GM18499 (cell line): ENCODE measurements at regions not wholly inside any gene's neighbourhood (a gene's known extent, or its start where the extent isn't known, plus 50 kb on each side); places are given as distances from the start of the nearest gene placed in this dataset.
"Not testable (repeated sequence)": the region's sequence is repeated elsewhere in the genome, so short reads cannot be mapped to it uniquely, and the experiment has no call there.

Experiments
- ATAC-seq: cut with Tn5 transposase; IDR thresholded peaks from one replicate; pipeline ENCODE4 v1.9.1; 2021; ENCODE audit warnings: moderate number of reproducible peaks; ENCODE audit not compliant: insufficient read depth, unreplicated experiment

- no peak for ATAC-seq
These were observed 74.9 kb downstream of the ALG10 start for GRCh38 chr12:34097213-34097612.

GRCh38 chr12:34105392-34105933 is 83.2 kb downstream of the ALG10 start:
- ATAC-seq = no peak

- no peak for ATAC-seq
These were observed 83.9 kb downstream of the ALG10 start for GRCh38 chr12:34106172-34106571.

GRCh38 chr12:34107016-34107415 is 84.7 kb downstream of the ALG10 start:
- no peak for ATAC-seq

GRCh38 chr12:34107781-34108404 is 85.6 kb downstream of the ALG10 start:
- no peak for ATAC-seq

GRCh38 chr12:34108405-34108803 is 86.1 kb downstream of the ALG10 start:
- no peak for ATAC-seq

GRCh38 chr12:34108967-34109366 is 86.7 kb downstream of the ALG10 start:
- ATAC-seq = no peak

- no peak for ATAC-seq
These were observed 87.1 kb downstream of the ALG10 start for GRCh38 chr12:34109390-34109789.

GRCh38 chr12:34109909-34110531 is 87.7 kb downstream of the ALG10 start:
- not testable (repeated sequence) for ATAC-seq

- no peak for ATAC-seq
These were observed 97.1 kb downstream of the ALG10 start for GRCh38 chr12:34119366-34119765.

GRCh38 chr12:34121360-34121759 is 99.1 kb downstream of the ALG10 start:
- no peak for ATAC-seq

- not testable (repeated sequence) for ATAC-seq
These were observed 100.8 kb downstream of the ALG10 start for GRCh38 chr12:34123092-34123491.

- no peak for ATAC-seq
These were observed 102.3 kb downstream of the ALG10 start for GRCh38 chr12:34124608-34125007.

- no peak for ATAC-seq
These were observed 103.9 kb downstream of the ALG10 start for GRCh38 chr12:34126239-34126641.

- ATAC-seq = no peak
These were observed 104.5 kb downstream of the ALG10 start for GRCh38 chr12:34126805-34127204.

- not testable (repeated sequence) for ATAC-seq
These were observed 105.1 kb downstream of the ALG10 start for GRCh38 chr12:34127379-34127778.

- no peak for ATAC-seq
These were observed 120.1 kb downstream of the ALG10 start for GRCh38 chr12:34142430-34142829.

GRCh38 chr12:34151019-34151418 is 128.7 kb downstream of the ALG10 start:
- no peak for ATAC-seq

- ATAC-seq = no peak
These were observed 141.1 kb downstream of the ALG10 start for GRCh38 chr12:34163443-34163842.

- ATAC-seq = no peak
These were observed 144.2 kb downstream of the ALG10 start for GRCh38 chr12:34166427-34167060.

GRCh38 chr12:34168507-34168906 is 146.2 kb downstream of the ALG10 start:
- not testable (repeated sequence) for ATAC-seq
